K562 (cell line): ENCODE measurements at regions not wholly inside any gene's neighbourhood (a gene's known extent, or its start where the extent isn't known, plus 50 kb on each side); places are given as distances from the start of the nearest gene placed in this dataset.
A peak's percentile ranks its signal among the peaks of the same experiment; 100 is the strongest.

Experiments used
- CHD1 ChIP-seq: fragments of 200-600 bp; sonication (generic); IDR thresholded peaks from one replicate; pipeline ENCODE4 v1.6.1; 2012; ENCODE audit warnings: mild to moderate bottlenecking, moderate library complexity, low read length, inconsistent platforms
- FOXM1 ChIP-seq, 2 experiments: fragments of 450-650 bp in 1 of 2; sonication (generic) in 1 of 2; formaldehyde crosslinking in 1 of 2; IDR thresholded peaks; 2 replicates each; pipeline versions ENCODE4 v1.6.1 to v1.9.0; 2017 to 2022; ENCODE audit warnings: low read depth in 2 of 2, mild to moderate bottlenecking in 2 of 2, missing genetic modification reagents in 1 of 2, moderate library complexity in 1 of 2
- MYC ChIP-seq, 2 experiments: fragments of 250-450 bp in 1 of 2; sonication (Bioruptor Pico) in 1 of 2; IDR thresholded peaks; 2 replicates each; pipeline versions ENCODE4 v1.5.1 to v1.6.1; 2012 to 2021; ENCODE audit warnings: low read depth in 2 of 2, borderline replicate concordance in 1 of 2, improper control_type of control experiment in 1 of 2, low read length in 1 of 2, mild to moderate bottlenecking in 1 of 2, moderate library complexity in 1 of 2
- RCOR1 ChIP-seq, 2 experiments: IDR thresholded peaks; 2 replicates each; pipeline ENCODE4 v1.6.1; 2012; ENCODE audit warnings: low read depth in 2 of 2, low read length in 2 of 2, borderline replicate concordance in 1 of 2, improper control_type of control experiment in 1 of 2
- SMARCA4 ChIP-seq: fragments of 450-650 bp; IDR thresholded peaks from 2 replicates; pipeline ENCODE4 v1.6.1; 2016
- TBL1XR1 ChIP-seq, 2 experiments: IDR thresholded peaks; 2 replicates each; pipeline ENCODE4 v1.6.1; 2012; ENCODE audit warnings: improper control_type of control experiment in 2 of 2, low read length in 2 of 2, mild to moderate bottlenecking in 1 of 2
- ZKSCAN8 ChIP-seq: fragments of 200-800 bp; sonication (Bioruptor generic); IDR thresholded peaks from 2 replicates; pipeline ENCODE4 v1.6.1; 2016; ENCODE audit warnings: missing genetic modification characterization, missing compliant biosample characterization
- ZNF780A ChIP-seq: fragments of 250-450 bp; sonication (Bioruptor Pico); IDR thresholded peaks from 2 replicates; pipeline ENCODE4 v1.5.0; 2021; ENCODE audit warnings: mild to moderate bottlenecking
- TF ChIP-seq, protein P1 (sequence below): fragments of 450-650 bp; IDR thresholded peaks from 2 replicates; pipeline ENCODE4 v1.6.1; 2016; ENCODE audit warnings: mild to moderate bottlenecking, moderate library complexity
- TF ChIP-seq, protein P2 (sequence below): IDR thresholded peaks from 2 replicates; pipeline ENCODE4 v1.6.1; 2011; ENCODE audit warnings: borderline replicate concordance, low read depth, mild to moderate bottlenecking, moderate library complexity, low read length; ENCODE audit not compliant: insufficient read depth, poor library complexity, severe bottlenecking

DNA sequence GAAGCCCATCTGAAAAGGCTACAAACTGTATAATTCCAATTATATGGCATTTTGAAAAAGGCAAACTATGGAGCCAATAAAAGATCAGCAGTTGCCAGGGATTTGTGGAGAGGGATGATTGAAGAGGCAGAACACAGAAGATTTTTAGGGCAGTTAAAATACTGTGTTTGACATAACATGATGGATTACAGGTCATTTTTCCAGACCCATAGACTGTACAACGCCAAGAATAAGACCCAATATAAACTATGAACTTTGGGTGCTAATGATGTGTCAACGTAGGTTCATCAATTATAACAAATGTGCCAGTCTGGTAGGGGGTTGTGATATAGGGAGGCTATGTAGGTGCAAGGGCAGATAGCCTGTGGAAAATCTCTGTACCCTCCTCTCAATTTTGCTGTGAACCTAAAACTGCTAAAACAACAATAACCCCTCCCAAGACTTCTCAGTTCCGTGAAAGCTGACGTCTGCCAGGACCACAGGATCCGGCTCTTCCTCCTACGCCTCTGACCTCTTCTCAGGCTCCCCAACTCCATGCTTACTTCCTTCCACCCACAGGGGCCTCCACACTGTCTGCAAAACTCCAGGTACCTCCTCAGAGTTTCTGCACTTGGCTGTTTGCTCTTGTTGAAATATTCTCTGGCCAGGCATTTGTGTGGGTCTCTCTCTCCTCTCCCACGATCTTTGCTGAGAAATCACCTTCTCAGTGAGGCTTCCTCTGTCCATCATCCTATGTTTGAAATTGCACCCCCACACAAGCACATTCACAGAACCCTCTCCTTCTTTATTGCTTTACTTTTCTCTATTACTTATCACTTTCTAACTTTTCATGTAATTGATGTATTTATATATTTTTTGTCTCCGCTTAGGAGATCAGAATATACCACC lies 131.4 kb downstream of the BBS10 start (continued):
- TF ChIP-seq, protein P1, sequence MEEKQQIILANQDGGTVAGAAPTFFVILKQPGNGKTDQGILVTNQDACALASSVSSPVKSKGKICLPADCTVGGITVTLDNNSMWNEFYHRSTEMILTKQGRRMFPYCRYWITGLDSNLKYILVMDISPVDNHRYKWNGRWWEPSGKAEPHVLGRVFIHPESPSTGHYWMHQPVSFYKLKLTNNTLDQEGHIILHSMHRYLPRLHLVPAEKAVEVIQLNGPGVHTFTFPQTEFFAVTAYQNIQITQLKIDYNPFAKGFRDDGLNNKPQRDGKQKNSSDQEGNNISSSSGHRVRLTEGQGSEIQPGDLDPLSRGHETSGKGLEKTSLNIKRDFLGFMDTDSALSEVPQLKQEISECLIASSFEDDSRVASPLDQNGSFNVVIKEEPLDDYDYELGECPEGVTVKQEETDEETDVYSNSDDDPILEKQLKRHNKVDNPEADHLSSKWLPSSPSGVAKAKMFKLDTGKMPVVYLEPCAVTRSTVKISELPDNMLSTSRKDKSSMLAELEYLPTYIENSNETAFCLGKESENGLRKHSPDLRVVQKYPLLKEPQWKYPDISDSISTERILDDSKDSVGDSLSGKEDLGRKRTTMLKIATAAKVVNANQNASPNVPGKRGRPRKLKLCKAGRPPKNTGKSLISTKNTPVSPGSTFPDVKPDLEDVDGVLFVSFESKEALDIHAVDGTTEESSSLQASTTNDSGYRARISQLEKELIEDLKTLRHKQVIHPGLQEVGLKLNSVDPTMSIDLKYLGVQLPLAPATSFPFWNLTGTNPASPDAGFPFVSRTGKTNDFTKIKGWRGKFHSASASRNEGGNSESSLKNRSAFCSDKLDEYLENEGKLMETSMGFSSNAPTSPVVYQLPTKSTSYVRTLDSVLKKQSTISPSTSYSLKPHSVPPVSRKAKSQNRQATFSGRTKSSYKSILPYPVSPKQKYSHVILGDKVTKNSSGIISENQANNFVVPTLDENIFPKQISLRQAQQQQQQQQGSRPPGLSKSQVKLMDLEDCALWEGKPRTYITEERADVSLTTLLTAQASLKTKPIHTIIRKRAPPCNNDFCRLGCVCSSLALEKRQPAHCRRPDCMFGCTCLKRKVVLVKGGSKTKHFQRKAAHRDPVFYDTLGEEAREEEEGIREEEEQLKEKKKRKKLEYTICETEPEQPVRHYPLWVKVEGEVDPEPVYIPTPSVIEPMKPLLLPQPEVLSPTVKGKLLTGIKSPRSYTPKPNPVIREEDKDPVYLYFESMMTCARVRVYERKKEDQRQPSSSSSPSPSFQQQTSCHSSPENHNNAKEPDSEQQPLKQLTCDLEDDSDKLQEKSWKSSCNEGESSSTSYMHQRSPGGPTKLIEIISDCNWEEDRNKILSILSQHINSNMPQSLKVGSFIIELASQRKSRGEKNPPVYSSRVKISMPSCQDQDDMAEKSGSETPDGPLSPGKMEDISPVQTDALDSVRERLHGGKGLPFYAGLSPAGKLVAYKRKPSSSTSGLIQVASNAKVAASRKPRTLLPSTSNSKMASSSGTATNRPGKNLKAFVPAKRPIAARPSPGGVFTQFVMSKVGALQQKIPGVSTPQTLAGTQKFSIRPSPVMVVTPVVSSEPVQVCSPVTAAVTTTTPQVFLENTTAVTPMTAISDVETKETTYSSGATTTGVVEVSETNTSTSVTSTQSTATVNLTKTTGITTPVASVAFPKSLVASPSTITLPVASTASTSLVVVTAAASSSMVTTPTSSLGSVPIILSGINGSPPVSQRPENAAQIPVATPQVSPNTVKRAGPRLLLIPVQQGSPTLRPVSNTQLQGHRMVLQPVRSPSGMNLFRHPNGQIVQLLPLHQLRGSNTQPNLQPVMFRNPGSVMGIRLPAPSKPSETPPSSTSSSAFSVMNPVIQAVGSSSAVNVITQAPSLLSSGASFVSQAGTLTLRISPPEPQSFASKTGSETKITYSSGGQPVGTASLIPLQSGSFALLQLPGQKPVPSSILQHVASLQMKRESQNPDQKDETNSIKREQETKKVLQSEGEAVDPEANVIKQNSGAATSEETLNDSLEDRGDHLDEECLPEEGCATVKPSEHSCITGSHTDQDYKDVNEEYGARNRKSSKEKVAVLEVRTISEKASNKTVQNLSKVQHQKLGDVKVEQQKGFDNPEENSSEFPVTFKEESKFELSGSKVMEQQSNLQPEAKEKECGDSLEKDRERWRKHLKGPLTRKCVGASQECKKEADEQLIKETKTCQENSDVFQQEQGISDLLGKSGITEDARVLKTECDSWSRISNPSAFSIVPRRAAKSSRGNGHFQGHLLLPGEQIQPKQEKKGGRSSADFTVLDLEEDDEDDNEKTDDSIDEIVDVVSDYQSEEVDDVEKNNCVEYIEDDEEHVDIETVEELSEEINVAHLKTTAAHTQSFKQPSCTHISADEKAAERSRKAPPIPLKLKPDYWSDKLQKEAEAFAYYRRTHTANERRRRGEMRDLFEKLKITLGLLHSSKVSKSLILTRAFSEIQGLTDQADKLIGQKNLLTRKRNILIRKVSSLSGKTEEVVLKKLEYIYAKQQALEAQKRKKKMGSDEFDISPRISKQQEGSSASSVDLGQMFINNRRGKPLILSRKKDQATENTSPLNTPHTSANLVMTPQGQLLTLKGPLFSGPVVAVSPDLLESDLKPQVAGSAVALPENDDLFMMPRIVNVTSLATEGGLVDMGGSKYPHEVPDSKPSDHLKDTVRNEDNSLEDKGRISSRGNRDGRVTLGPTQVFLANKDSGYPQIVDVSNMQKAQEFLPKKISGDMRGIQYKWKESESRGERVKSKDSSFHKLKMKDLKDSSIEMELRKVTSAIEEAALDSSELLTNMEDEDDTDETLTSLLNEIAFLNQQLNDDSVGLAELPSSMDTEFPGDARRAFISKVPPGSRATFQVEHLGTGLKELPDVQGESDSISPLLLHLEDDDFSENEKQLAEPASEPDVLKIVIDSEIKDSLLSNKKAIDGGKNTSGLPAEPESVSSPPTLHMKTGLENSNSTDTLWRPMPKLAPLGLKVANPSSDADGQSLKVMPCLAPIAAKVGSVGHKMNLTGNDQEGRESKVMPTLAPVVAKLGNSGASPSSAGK: 0 out of 2 replicates have a peak, but pooled peaks have one; percentile 9
- TF ChIP-seq, protein P2, sequence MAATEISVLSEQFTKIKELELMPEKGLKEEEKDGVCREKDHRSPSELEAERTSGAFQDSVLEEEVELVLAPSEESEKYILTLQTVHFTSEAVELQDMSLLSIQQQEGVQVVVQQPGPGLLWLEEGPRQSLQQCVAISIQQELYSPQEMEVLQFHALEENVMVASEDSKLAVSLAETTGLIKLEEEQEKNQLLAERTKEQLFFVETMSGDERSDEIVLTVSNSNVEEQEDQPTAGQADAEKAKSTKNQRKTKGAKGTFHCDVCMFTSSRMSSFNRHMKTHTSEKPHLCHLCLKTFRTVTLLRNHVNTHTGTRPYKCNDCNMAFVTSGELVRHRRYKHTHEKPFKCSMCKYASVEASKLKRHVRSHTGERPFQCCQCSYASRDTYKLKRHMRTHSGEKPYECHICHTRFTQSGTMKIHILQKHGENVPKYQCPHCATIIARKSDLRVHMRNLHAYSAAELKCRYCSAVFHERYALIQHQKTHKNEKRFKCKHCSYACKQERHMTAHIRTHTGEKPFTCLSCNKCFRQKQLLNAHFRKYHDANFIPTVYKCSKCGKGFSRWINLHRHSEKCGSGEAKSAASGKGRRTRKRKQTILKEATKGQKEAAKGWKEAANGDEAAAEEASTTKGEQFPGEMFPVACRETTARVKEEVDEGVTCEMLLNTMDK: peak; percentile 72
- TF ChIP-seq TBL1XR1 (IDR thresholded peaks at IDR 0.05; ENCODE audit: low read length in 2 of 2) (0 out of 4 replicates have a peak, but pooled peaks of 1 of the 2 experiments have one; percentile 30), SMARCA4 (peak; percentile 57; the same call in 1 of the 2 replicates), RCOR1 (IDR thresholded peaks at IDR 0.05; ENCODE audit: borderline replicate concordance in 1 of 2, low read depth in 2 of 2, low read length in 2 of 2) (peak in 1 of 2 experiments; percentile 16; a peak in 1 of 4 replicates), CHD1 (no peak), ZNF780A (CRISPR knock-in tag) (no peak), MYC (IDR thresholded peaks at IDR 0.05; ENCODE audit: low read depth, low read length) (no peak), MYC (CRISPR knock-in tag; IDR thresholded peaks at IDR 0.05; ENCODE audit: borderline replicate concordance, low read depth) (no peak), FOXM1 (IDR thresholded peaks at IDR 0.05; ENCODE audit: low read depth) (no peak), FOXM1 (CRISPR knock-in tag; IDR thresholded peaks at IDR 0.05; ENCODE audit: low read depth) (no peak), ZKSCAN8 (CRISPR knock-in tag) (no peak)
